Esophagus muscularis mucosa (tissue), 4 donors: ENCODE measurements at regions not wholly inside any gene's neighbourhood (a gene's known extent, or its start where the extent isn't known, plus 50 kb on each side); places are given as distances from the start of the nearest gene placed in this dataset.
"Not testable (repeated sequence)": the region's sequence is repeated elsewhere in the genome, so short reads cannot be mapped to it uniquely, and the experiment has no call there.

Experiments used
- DNase-seq: peaks from one replicate; pipeline ENCODE4 v3.0.0-alpha.2; 2017; ENCODE audit errors: extremely low spot score
- H3K27ac ChIP-seq, 4 donors: fragments of 200-600 bp; sonication (generic); replicated peaks in 1 of 4; 1 replicate in 3 of 4; 2 replicates in 1 of 4; pipeline ENCODE4 v1.5.1; 2016 to 2019; ENCODE audit warnings: mild to moderate bottlenecking in 1 of 4
- H3K27me3 ChIP-seq, 4 donors: fragments of 200-600 bp; sonication (generic); one replicate each; pipeline versions ENCODE4 v1.5.1 to v1.6.0; 2016 to 2019
- H3K36me3 ChIP-seq, 4 donors: fragments of 200-600 bp; sonication (generic); one replicate each; pipeline ENCODE4 v1.5.1; 2016 to 2019
- H3K4me1 ChIP-seq, 4 donors: fragments of 200-600 bp; sonication (generic); one replicate each; pipeline ENCODE4 v1.5.1; 2016 to 2019
- H3K4me3 ChIP-seq, 4 donors: fragments of 200-600 bp; sonication (generic); 1 replicate in 2 of 4; 2 replicates in 2 of 4; pipeline ENCODE4 v1.5.1; 2016 to 2019; ENCODE audit warnings: mild to moderate bottlenecking in 4 of 4, moderate library complexity in 1 of 4
- H3K9me3 ChIP-seq, 4 donors: fragments of 200-600 bp; sonication (generic); 1 replicate in 3 of 4; 2 replicates in 1 of 4; pipeline ENCODE4 v1.5.1; 2016 to 2019
- EP300 ChIP-seq: sonication (generic); formaldehyde crosslinking; IDR thresholded peaks from one replicate; pipeline ENCODE4 v1.6.1; 2017; ENCODE audit warnings: antibody characterized with exemption
- POLR2A ChIP-seq: fragments of 450-650 bp; IDR thresholded peaks from one replicate; pipeline ENCODE4 v1.6.1; 2017; ENCODE audit warnings: antibody characterized with exemption, moderate library complexity, mild to moderate bottlenecking, low read depth
- POLR2AphosphoS5 ChIP-seq, 2 donors: sonication (generic); formaldehyde crosslinking; IDR thresholded peaks; one replicate each; pipeline ENCODE4 v1.6.1; 2017; ENCODE audit warnings: antibody characterized with exemption in 2 of 2
- WGBS: methylation state at CpG from one replicate; pipeline ENCODE4 v1.1.5; 2018; 5-methylcytosine and 5-hydroxymethylcytosine counted together
- intact Hi-C: fragments of 100-400 bp; cut with DNase I; formaldehyde crosslinking; loops from one replicate; pipeline ENCODE4 v1.15.1; 2023
- TF ChIP-seq, protein P1 (sequence below), 3 experiments: fragments of 200-600 bp in 2 of 3; fragments of 450-650 bp in 1 of 3; sonication (generic) in 2 of 3; IDR thresholded peaks; one replicate each; pipeline ENCODE4 v1.5.1; 2017 to 2019; ENCODE audit warnings: antibody characterized with exemption in 3 of 3, mild to moderate bottlenecking in 2 of 3, moderate library complexity in 1 of 3

DNA sequence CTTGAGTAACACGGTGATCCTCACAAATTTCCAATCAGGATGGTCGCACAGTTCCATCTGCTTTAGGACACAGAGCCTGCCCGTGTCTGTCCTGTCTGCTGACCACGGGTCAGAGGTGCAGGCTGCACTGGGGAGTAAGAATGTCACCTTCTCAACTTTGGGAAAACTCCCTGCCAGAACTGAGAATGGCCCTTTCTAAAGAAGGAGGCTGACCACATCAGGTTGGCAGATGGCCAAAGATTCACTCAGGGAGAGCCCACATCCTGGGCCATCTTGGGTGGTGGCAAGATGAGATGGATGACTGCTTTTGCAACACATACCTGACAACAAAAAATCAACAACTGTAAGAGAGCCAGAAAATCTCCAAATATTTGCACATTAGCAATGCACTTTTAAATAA lies 101.9 kb downstream of the IGLL1 start:
- no peaks in the 10 kb centered on the region for H3K4me1 ChIP-seq
- no peaks in the 10 kb centered on the region for H3K36me3 ChIP-seq
- TF ChIP-seq POLR2AphosphoS5 (IDR thresholded peaks at IDR 0.05) (no peak), POLR2A (no peak), EP300 (no peak)
- TF ChIP-seq, protein P1, sequence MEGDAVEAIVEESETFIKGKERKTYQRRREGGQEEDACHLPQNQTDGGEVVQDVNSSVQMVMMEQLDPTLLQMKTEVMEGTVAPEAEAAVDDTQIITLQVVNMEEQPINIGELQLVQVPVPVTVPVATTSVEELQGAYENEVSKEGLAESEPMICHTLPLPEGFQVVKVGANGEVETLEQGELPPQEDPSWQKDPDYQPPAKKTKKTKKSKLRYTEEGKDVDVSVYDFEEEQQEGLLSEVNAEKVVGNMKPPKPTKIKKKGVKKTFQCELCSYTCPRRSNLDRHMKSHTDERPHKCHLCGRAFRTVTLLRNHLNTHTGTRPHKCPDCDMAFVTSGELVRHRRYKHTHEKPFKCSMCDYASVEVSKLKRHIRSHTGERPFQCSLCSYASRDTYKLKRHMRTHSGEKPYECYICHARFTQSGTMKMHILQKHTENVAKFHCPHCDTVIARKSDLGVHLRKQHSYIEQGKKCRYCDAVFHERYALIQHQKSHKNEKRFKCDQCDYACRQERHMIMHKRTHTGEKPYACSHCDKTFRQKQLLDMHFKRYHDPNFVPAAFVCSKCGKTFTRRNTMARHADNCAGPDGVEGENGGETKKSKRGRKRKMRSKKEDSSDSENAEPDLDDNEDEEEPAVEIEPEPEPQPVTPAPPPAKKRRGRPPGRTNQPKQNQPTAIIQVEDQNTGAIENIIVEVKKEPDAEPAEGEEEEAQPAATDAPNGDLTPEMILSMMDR (IDR thresholded peaks at IDR 0.05), result no peak
- intact Hi-C loops, result no loop called here
- peak; percentile 89 for DNase-seq
- H3K27ac ChIP-seq, result no peak overlapping the region
- H3K27me3 ChIP-seq, result no peaks in the 10 kb centered on the region
- 80% methylated on average over 1 of the region's 4 CpGs for WGBS
- H3K4me3 ChIP-seq, result no peak overlapping the region
- no peaks in the 10 kb centered on the region for H3K9me3 ChIP-seq

DNA sequence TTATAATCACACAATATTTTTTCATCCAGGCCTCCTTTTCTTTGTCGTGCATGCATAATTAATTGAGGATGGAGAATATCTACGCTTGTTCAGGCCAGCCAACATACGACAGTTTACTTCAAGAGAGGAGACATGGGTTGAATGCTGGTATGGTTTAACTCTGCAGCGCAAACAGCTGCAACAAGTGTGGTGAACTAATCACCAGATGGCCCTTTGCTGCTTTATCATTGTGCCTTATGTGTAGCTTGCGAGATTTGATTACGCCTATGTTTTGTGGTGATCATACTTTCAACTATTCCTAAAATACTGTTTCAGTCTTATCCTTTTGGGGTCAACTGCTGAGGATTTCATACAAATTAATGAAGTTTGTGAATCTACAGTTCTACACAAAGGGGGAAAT lies 105.6 kb downstream of the IGLL1 start:
- H3K27me3 ChIP-seq, H3K9me3 ChIP-seq, H3K36me3 ChIP-seq, H3K4me3 ChIP-seq, H3K27ac ChIP-seq, intact Hi-C loops, H3K4me1 ChIP-seq: not testable (repeated sequence)
- 91% methylated on average over 6 of the region's 6 CpGs for WGBS
- DNase-seq, result peak; percentile 12

DNA sequence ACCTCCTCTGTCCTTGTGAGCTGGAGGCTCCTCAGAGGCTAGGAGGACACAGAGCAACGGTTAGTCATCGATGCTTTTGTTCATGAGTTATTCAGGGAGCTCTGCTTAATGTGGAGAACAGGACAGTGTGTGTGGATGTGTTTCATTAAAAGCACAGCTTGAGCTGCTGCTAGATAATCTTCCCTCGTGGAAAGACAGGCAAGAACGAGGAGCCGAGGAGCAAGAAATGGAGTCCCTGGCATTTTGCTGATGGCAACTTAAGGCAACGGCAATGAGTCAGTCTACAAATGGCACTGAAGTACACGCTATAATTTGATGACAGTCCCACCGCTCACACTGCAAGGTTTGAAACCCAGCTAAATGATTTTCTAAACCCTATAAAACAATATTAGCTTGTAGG lies 106.2 kb downstream of the IGLL1 start:
- DNase-seq, result peak; percentile 37
- 92% methylated on average over 8 of the region's 8 CpGs for WGBS
- H3K4me1 ChIP-seq, result no peaks in the 10 kb centered on the region
- intact Hi-C loops, result no loop called here
- H3K27ac ChIP-seq, result no peak overlapping the region
- no peak overlapping the region for H3K4me3 ChIP-seq
- TF ChIP-seq, protein P1 (IDR thresholded peaks at IDR 0.05), result no peak
- TF ChIP-seq POLR2AphosphoS5 (IDR thresholded peaks at IDR 0.05) (no peak), EP300 (no peak), POLR2A (no peak)
- no peaks in the 10 kb centered on the region for H3K36me3 ChIP-seq
- no peaks in the 10 kb centered on the region for H3K27me3 ChIP-seq
- H3K9me3 ChIP-seq, result no peaks in the 10 kb centered on the region

DNA sequence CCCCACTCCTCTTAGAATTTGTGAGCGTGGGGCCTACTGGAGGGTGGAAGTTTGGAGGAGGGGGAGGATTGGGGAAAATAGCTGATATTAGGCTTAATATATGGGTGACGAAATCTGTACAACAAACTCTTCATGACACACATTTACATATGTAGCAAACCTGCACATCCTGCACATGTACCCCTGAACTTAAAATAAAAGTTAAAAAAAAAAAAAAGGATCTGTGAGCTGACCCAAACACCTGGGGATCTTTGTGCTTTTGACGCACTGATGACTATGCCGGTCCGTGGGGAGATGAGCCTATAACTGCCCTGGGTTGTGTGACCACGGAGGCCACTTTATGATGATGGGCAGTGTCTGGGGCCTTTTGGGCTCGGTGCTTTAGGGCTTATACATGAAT lies 107.7 kb downstream of the IGLL1 start:
- H3K36me3 ChIP-seq, intact Hi-C loops, H3K27me3 ChIP-seq, H3K4me3 ChIP-seq, H3K27ac ChIP-seq, H3K9me3 ChIP-seq, H3K4me1 ChIP-seq: not testable (repeated sequence)
- WGBS, result 86% methylated on average over 7 of the region's 7 CpGs
- peak; percentile 10 for DNase-seq

DNA sequence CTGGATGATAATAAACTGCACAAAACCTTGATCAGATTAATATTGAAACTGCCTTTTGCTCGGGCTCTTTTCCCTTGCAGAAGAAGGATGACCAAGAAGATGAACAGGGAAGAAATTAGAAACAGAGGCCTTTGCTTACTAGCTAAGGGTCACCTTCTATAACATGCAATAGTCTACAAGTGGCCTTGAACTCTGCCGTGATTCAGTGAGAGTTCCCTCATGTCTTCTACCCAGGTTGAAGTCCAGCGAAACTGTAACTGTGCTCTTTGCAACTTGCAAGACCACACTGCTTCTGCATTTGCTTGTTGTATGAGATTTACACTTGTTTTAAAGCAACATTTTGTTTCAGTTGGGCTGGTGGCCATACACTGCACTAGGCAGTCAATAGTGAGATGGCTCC lies 108.4 kb downstream of the IGLL1 start:
- Histone ChIP-seq H3K9me3 (no peaks in the 10 kb centered on the region), H3K4me1 (no peaks in the 10 kb centered on the region), H3K27ac (no peak overlapping the region), H3K27me3 (no peaks in the 10 kb centered on the region), H3K36me3 (no peaks in the 10 kb centered on the region), H3K4me3 (no peak overlapping the region)
- DNase-seq, result no peak
- WGBS, result 88% methylated on average over 3 of the region's 3 CpGs
- TF ChIP-seq POLR2A (no peak), POLR2AphosphoS5 (IDR thresholded peaks at IDR 0.05) (no peak), EP300 (no peak)
- TF ChIP-seq, protein P1 (IDR thresholded peaks at IDR 0.05), result no peak
- intact Hi-C loops, result no loop called here

DNA sequence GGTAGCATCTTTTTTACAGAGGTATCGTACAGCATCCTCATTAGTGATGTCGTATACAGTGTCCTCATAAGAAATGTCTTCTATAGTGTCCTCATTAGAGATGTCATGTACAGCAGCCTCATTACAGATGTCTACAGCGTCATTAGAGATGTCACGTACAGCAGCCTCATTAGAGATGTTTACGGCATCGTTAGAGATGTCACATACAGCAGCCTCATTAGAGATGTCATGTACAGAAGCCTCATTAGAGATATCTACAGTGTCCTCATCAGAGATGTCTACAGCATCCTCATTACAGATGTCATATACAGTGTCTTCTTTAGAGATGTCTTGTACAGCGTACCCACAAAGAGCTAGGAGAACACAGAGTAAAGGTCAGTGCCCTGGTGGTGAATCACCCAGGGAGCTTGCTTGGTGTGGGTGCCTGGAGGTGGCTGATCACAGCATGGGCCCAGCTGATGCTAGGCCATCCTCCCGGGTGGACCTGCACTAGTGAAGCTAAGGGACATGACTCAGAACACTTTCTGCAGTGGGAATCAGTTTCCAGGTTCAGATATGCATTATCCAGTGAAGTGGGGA lies 109.2 kb downstream of the IGLL1 start:
- Histone ChIP-seq H3K36me3 (no peaks in the 10 kb centered on the region), H3K4me1 (no peaks in the 10 kb centered on the region), H3K27me3 (no peaks in the 10 kb centered on the region), H3K9me3 (no peaks in the 10 kb centered on the region), H3K27ac (no peak overlapping the region), H3K4me3 (no peak overlapping the region)
- DNase-seq, result peak; percentile 75
- 94% methylated on average over 8 of the region's 8 CpGs for WGBS
- TF ChIP-seq POLR2A, result no peak
- intact Hi-C loops, result no loop called here
